B cell (primary cell): ENCODE measurements at regions not wholly inside any gene's neighbourhood (a gene's known extent, or its start where the extent isn't known, plus 50 kb on each side); places are given as distances from the start of the nearest gene placed in this dataset.

Source experiments
- ATAC-seq: fragments of 200-7000 bp; cut with Tn5 transposase; one replicate; pipeline ENCODE4 v1.10.0; 2021; ENCODE audit warnings: low read depth, mild to moderate bottlenecking, moderate number of reproducible peaks, moderate library complexity
- CTCF ChIA-PET: fragments of 350-600 bp; sonication (Branson Sonifier 250); formaldehyde crosslinking; loops from one replicate; lab custom pipeline; 2021; ENCODE audit warnings: antibody characterized with exemption, inconsistent platforms; lab: Charles Lee
- POLR2A ChIA-PET: fragments of 350-600 bp; sonication (Branson Sonifier 250); formaldehyde crosslinking; loops from one replicate; lab custom pipeline; 2021; ENCODE audit warnings: antibody characterized with exemption; lab: Charles Lee
- DNase-seq: peaks from one replicate; pipeline ENCODE4 v3.0.0; 2013
- H2AFZ ChIP-seq: 2 replicates; pipeline ENCODE4 v1.6.1; 2012; ENCODE audit warnings: mild to moderate bottlenecking, low read depth, low read length; ENCODE audit not compliant: insufficient read depth, poor library complexity, severe bottlenecking
- H3K27ac ChIP-seq, 2 donors: 1 replicate in 1 of 2; 2 replicates in 1 of 2; pipeline ENCODE4 v1.5.1; 2012 to 2013; ENCODE audit warnings: low read length in 2 of 2, mild to moderate bottlenecking in 2 of 2, moderate library complexity in 1 of 2
- H3K27me3 ChIP-seq, 4 experiments: fragments of 200-600 bp in 1 of 4; sonication (generic) in 1 of 4; replicated peaks in 1 of 4; 1 replicate in 2 of 4; 2 replicates in 2 of 4; pipeline versions ENCODE4 v1.6.1 to v1.7.0; 2013 to 2016; ENCODE audit warnings: low read length in 3 of 4, mild to moderate bottlenecking in 2 of 4, mixed read lengths in 1 of 4, moderate library complexity in 1 of 4; ENCODE audit not compliant: insufficient read depth in 4 of 4, control insufficient read depth in 3 of 4; ENCODE audit errors: control extremely low read depth in 1 of 4
- H3K36me3 ChIP-seq, 2 experiments: replicated peaks in 1 of 2; 1 replicate in 1 of 2; 2 replicates in 1 of 2; pipeline versions ENCODE4 v1.6.1 to v1.7.1; 2013; ENCODE audit warnings: low read length in 1 of 2; ENCODE audit not compliant: insufficient read depth in 2 of 2, control insufficient read depth in 1 of 2; ENCODE audit errors: control extremely low read depth in 1 of 2, extremely low read depth in 1 of 2
- H3K4me1 ChIP-seq, 2 donors: fragments of 200-600 bp in 1 of 2; sonication (generic) in 1 of 2; 1 replicate in 1 of 2; 2 replicates in 1 of 2; pipeline versions ENCODE4 v1.5.1 to v1.6.1; 2013 to 2017; ENCODE audit warnings: low read length in 2 of 2; ENCODE audit not compliant: control insufficient read depth in 2 of 2, insufficient read depth in 2 of 2
- H3K4me2 ChIP-seq: replicated peaks from 2 replicates; pipeline ENCODE3; 2012; ENCODE audit warnings: mild to moderate bottlenecking, low read depth, low read length; ENCODE audit not compliant: poor library complexity, severe bottlenecking
- H3K4me3 ChIP-seq, 5 experiments: fragments of 200-600 bp in 1 of 5; sonication (generic) in 1 of 5; 1 replicate in 3 of 5; 2 replicates in 2 of 5; pipeline versions ENCODE4 v1.5.1 to v1.7.0; 2011 to 2016; ENCODE audit warnings: low read length in 4 of 5, mild to moderate bottlenecking in 4 of 5, low read depth in 2 of 5, control low read depth in 1 of 5, moderate library complexity in 1 of 5; ENCODE audit not compliant: insufficient read depth in 1 of 5; ENCODE audit errors: control extremely low read depth in 1 of 5, extremely low read depth in 1 of 5
- H3K79me2 ChIP-seq: fragments of 200-600 bp; sonication (generic); one replicate; pipeline ENCODE4 v1.6.0; 2016; ENCODE audit warnings: low read length; ENCODE audit not compliant: control insufficient read depth, insufficient read depth
- H3K9ac ChIP-seq: fragments of 200-600 bp; sonication (generic); 2 replicates; pipeline ENCODE4 v1.6.1; 2017; ENCODE audit warnings: mild to moderate bottlenecking, low read length, moderate library complexity
- H3K9me3 ChIP-seq, 3 donors: one replicate each; pipeline versions ENCODE4 v1.6.1 to v1.7.1; 2013; ENCODE audit warnings: low read length in 2 of 3; ENCODE audit not compliant: control insufficient read depth in 2 of 3, insufficient read depth in 1 of 3; ENCODE audit errors: control extremely low read depth in 1 of 3
- H4K20me1 ChIP-seq: 2 replicates; pipeline ENCODE4 v1.6.0; 2012; ENCODE audit warnings: mild to moderate bottlenecking, low read length; ENCODE audit not compliant: insufficient read depth, control insufficient read depth, poor library complexity, severe bottlenecking
- H3K27ac Mint-ChIP-seq: one replicate; pipeline ENCODE4 v1.8.0; 2021; ENCODE audit warnings: mixed read lengths
- H3K27me3 Mint-ChIP-seq: one replicate; pipeline ENCODE4 v1.8.0; 2021; ENCODE audit warnings: mixed read lengths
- H3K4me1 Mint-ChIP-seq: one replicate; pipeline ENCODE4 v1.8.0; 2021; ENCODE audit warnings: mixed read lengths
- H3K4me3 Mint-ChIP-seq: one replicate; pipeline ENCODE4 v1.8.0; 2021; ENCODE audit warnings: mixed read lengths
- H3K9me3 Mint-ChIP-seq: one replicate; pipeline ENCODE4 v1.8.0; 2022; ENCODE audit warnings: mixed read lengths; ENCODE audit not compliant: insufficient read depth
- CTCF ChIP-seq: fragments of 200-600 bp; IDR thresholded peaks from one replicate; pipeline ENCODE4 v1.8.0; 2022; ENCODE audit warnings: antibody characterized with exemption, mild to moderate bottlenecking
- EZH2 ChIP-seq: IDR thresholded peaks from 2 replicates; pipeline ENCODE4 v1.6.1; 2012; ENCODE audit warnings: borderline replicate concordance, low read depth, mild to moderate bottlenecking, moderate library complexity, low read length; ENCODE audit not compliant: insufficient read depth, poor library complexity, severe bottlenecking
- WGBS: methylation state at CpG from one replicate; pipeline ENCODE4 v1.1.5; 2013; ENCODE audit warnings: missing lambda C conversion rate; ENCODE audit not compliant: insufficient coverage; 5-methylcytosine and 5-hydroxymethylcytosine counted together
- intact Hi-C: fragments of 100-400 bp; cut with micrococcal nuclease; formaldehyde crosslinking; loops from one replicate; pipeline ENCODE4 v1.10.0; 2022

GRCh38 chr6:167540796-167541195, 215.9 kb downstream of the TTLL2 start:
- intact Hi-C loops = no loop called here
- Histone ChIP-seq H3K79me2 (no peaks in the 10 kb centered on the region), H3K27ac (no peak overlapping the region), H3K4me2 (no peak overlapping the region), H3K4me1 (no peaks in the 10 kb centered on the region), H3K36me3 (no peaks in the 10 kb centered on the region), H3K4me3 (no peak overlapping the region), H3K9me3 (peaks cover 0 to under 1% (median 0%) of the 10 kb centered on the region in 3 donors), H2AFZ (no peak overlapping the region), H3K27me3 (peaks cover 0 to 3% (median 0%) of the 10 kb centered on the region in 4 experiments), H3K9ac (no peak overlapping the region), H4K20me1 (no peaks in the 10 kb centered on the region)
- WGBS = 96% methylated on average over 4 of the region's 7 CpGs
- Mint-ChIP-seq H3K27me3 (peaks cover 9% of the 10 kb centered on the region), H3K4me3 (no peak overlapping the region), H3K9me3 (peaks cover 6% of the 10 kb centered on the region), H3K4me1 (no peaks in the 10 kb centered on the region), H3K27ac (no peak overlapping the region)
- DNase-seq = no peak
- CTCF ChIA-PET = no interaction called here
- POLR2A ChIA-PET = no interaction called here
- TF ChIP-seq CTCF = no peak
- TF ChIP-seq EZH2 = no peak
- ATAC-seq = no peak

- 93% methylated on average over 3 of the region's 6 CpGs for WGBS
- no peak overlapping the region for H3K27ac Mint-ChIP-seq
- no peaks in the 10 kb centered on the region for H3K36me3 ChIP-seq
- H3K79me2 ChIP-seq = no peaks in the 10 kb centered on the region
- TF ChIP-seq EZH2 (no peak), CTCF (no peak)
- intact Hi-C loops = no loop called here
- peaks cover 0 to 3% (median 0%) of the 10 kb centered on the region in 3 donors for H3K9me3 ChIP-seq
- ChIA-PET CTCF (no interaction called here), POLR2A (no interaction called here)
- H4K20me1 ChIP-seq = no peaks in the 10 kb centered on the region
- H3K4me2 ChIP-seq = no peak overlapping the region
- H2AFZ ChIP-seq = no peak overlapping the region
- no peak overlapping the region for H3K9ac ChIP-seq
- peaks cover 6% of the 10 kb centered on the region for H3K27me3 Mint-ChIP-seq
- no peak overlapping the region for H3K4me3 Mint-ChIP-seq
- H3K4me1 Mint-ChIP-seq = no peaks in the 10 kb centered on the region
- H3K4me1 ChIP-seq = no peaks in the 10 kb centered on the region
- peaks cover 6% of the 10 kb centered on the region for H3K9me3 Mint-ChIP-seq
- no peak for DNase-seq
- peaks cover 0 to 3% (median 0%) of the 10 kb centered on the region in 4 experiments for H3K27me3 ChIP-seq
- no peak for ATAC-seq
- no peak overlapping the region for H3K27ac ChIP-seq
- H3K4me3 ChIP-seq = no peak overlapping the region
Measured at GRCh38 chr6:167541544-167541943, 216.7 kb downstream of the TTLL2 start.
